HepG2 (cell line): ENCODE measurements at regions not wholly inside any gene's neighbourhood (a gene's known extent, or its start where the extent isn't known, plus 50 kb on each side); places are given as distances from the start of the nearest gene placed in this dataset.

Source experiments
- CBX5 ChIP-seq: sonication (generic); formaldehyde crosslinking; IDR thresholded peaks from 2 replicates; pipeline ENCODE4 v1.4.0; 2020; ENCODE audit warnings: missing genetic modification reagents, borderline replicate concordance
- GTF2F1 ChIP-seq: fragments of 150-350 bp; IDR thresholded peaks from 2 replicates; pipeline ENCODE4 v1.6.1; 2014; ENCODE audit warnings: low read length
- HBP1 ChIP-seq: IDR thresholded peaks from 2 replicates; pipeline ENCODE4 v1.6.1; 2016; ENCODE audit warnings: low read depth, control low read depth
- HOMEZ ChIP-seq: IDR thresholded peaks from 2 replicates; pipeline ENCODE4 v1.6.1; 2016; ENCODE audit warnings: low read depth
- KDM6A ChIP-seq: IDR thresholded peaks from 2 replicates; pipeline ENCODE4 v1.6.1; 2016; ENCODE audit warnings: low read depth
- KMT2A ChIP-seq: sonication (generic); formaldehyde crosslinking; IDR thresholded peaks from 2 replicates; pipeline ENCODE4 v1.4.0; 2020; ENCODE audit warnings: missing genetic modification reagents
- MED8 ChIP-seq: sonication (generic); formaldehyde crosslinking; IDR thresholded peaks from 2 replicates; pipeline ENCODE4 v1.8.1; 2023; ENCODE audit warnings: mild to moderate bottlenecking, missing genetic modification reagents; ENCODE audit not compliant: insufficient replicate concordance
- NAIF1 ChIP-seq: sonication (generic); formaldehyde crosslinking; IDR thresholded peaks from 2 replicates; pipeline ENCODE4 v1.5.0; 2020; ENCODE audit warnings: mild to moderate bottlenecking, missing genetic modification reagents, borderline replicate concordance
- NR2F6 ChIP-seq, 2 experiments: IDR thresholded peaks; 2 replicates each; pipeline ENCODE4 v1.6.1; 2016; ENCODE audit warnings: antibody characterized with exemption in 1 of 2, mild to moderate bottlenecking in 1 of 2
- NR3C1 ChIP-seq: sonication (generic); formaldehyde crosslinking; IDR thresholded peaks from 2 replicates; pipeline ENCODE4 v1.4.0; 2020; ENCODE audit warnings: missing genetic modification reagents
- RXRB ChIP-seq: IDR thresholded peaks from 2 replicates; pipeline ENCODE4 v1.6.1; 2016; ENCODE audit warnings: borderline replicate concordance, missing genetic modification reagents, missing compliant biosample characterization
- SP5 ChIP-seq: IDR thresholded peaks from 2 replicates; pipeline ENCODE4 v1.6.1; 2016; ENCODE audit warnings: low read depth, borderline replicate concordance
- ZFP36 ChIP-seq: fragments of 150-350 bp; IDR thresholded peaks from 2 replicates; pipeline ENCODE4 v1.6.1; 2018; ENCODE audit warnings: borderline replicate concordance, low read length, low read depth; ENCODE audit not compliant: partially characterized antibody
- ZKSCAN5 ChIP-seq: sonication (generic); formaldehyde crosslinking; IDR thresholded peaks from 2 replicates; pipeline ENCODE4 v1.5.1; 2020; ENCODE audit warnings: mild to moderate bottlenecking, missing genetic modification reagents
- ZNF547 ChIP-seq: sonication (generic); formaldehyde crosslinking; IDR thresholded peaks from 2 replicates; pipeline ENCODE4 v1.5.1; 2020; ENCODE audit warnings: mild to moderate bottlenecking, missing genetic modification reagents
- ZNF609 ChIP-seq: sonication (generic); formaldehyde crosslinking; IDR thresholded peaks from 2 replicates; pipeline ENCODE4 v1.4.0; 2020; ENCODE audit warnings: mild to moderate bottlenecking, missing genetic modification reagents, borderline replicate concordance
- ZNF710 ChIP-seq: sonication (generic); formaldehyde crosslinking; IDR thresholded peaks from 2 replicates; pipeline ENCODE4 v1.5.0; 2020; ENCODE audit warnings: mild to moderate bottlenecking, missing genetic modification reagents, borderline replicate concordance
- ZNF766 ChIP-seq: sonication (generic); formaldehyde crosslinking; IDR thresholded peaks from 2 replicates; pipeline ENCODE4 v1.5.0; 2020; ENCODE audit warnings: missing genetic modification reagents, borderline replicate concordance
- ZSCAN12 ChIP-seq: sonication (generic); formaldehyde crosslinking; IDR thresholded peaks from 2 replicates; pipeline ENCODE4 v1.9.0; 2021; ENCODE audit warnings: mild to moderate bottlenecking, missing genetic modification reagents

GRCh38 chr12:46473634-46474329 lies 101.2 kb upstream of the SLC38A2 start (continued):
- TF ChIP-seq SP5 (CRISPR knock-in tag) (peak; percentile 30; the same call in 1 of the 2 replicates), ZNF710 (CRISPR knock-in tag) (peak; percentile 88; the same call in 1 of the 2 replicates), ZKSCAN5 (CRISPR knock-in tag) (no peak), NR3C1 (CRISPR knock-in tag) (no peak), NR2F6 (IDR thresholded peaks at IDR 0.05) (peak; percentile 65), NR2F6 (CRISPR knock-in tag; IDR thresholded peaks at IDR 0.05) (peak; percentile 71), ZFP36 (no peak), NAIF1 (CRISPR knock-in tag) (no peak), ZNF609 (CRISPR knock-in tag) (peak; percentile 90), HOMEZ (CRISPR knock-in tag) (peak; percentile 66), CBX5 (peak; percentile 30; the same call in 1 of the 2 replicates), MED8 (CRISPR knock-in tag) (peak; percentile 70), ZNF547 (CRISPR knock-in tag) (no peak), ZNF766 (CRISPR knock-in tag) (0 out of 2 replicates have a peak, but pooled peaks have one; percentile 61), HBP1 (CRISPR knock-in tag) (no peak), ZSCAN12 (CRISPR knock-in tag) (peak; percentile 62; the same call in 1 of the 2 replicates), GTF2F1 (no peak), KMT2A (peak; percentile 40; the same call in 1 of the 2 replicates), RXRB (CRISPR knock-in tag) (peak; percentile 92), KDM6A (CRISPR knock-in tag) (peak; percentile 45; the same call in 1 of the 2 replicates)
